ENCODE measurements at regions not wholly inside any gene's neighbourhood (a gene's known extent, or its start where the extent isn't known, plus 50 kb on each side); places are given as distances from the start of the nearest gene placed in this dataset.
"Not testable (repeated sequence)": the region's sequence is repeated elsewhere in the genome, so short reads cannot be mapped to it uniquely, and the experiment has no call there.

- H3K4me1 Mint-ChIP-seq: no peaks in the 10 kb centered on the region
- H3K4me3 Mint-ChIP-seq: no peak overlapping the region
- no peak for DNase-seq (ENCODE audit: low spot score in 2 of 2, unreplicated experiment in 2 of 2)
- H3K27ac Mint-ChIP-seq: no peak overlapping the region
- no peaks in the 10 kb centered on the region for H3K36me3 Mint-ChIP-seq
- peaks cover 5% of the 10 kb centered on the region for H3K27me3 Mint-ChIP-seq (ENCODE audit: low read depth)
- no peaks in the 10 kb centered on the region for H3K9me3 Mint-ChIP-seq
- no peak for TF ChIP-seq CTCF (IDR thresholded peaks at IDR 0.05; ENCODE audit: unreplicated experiment)
Observed at GRCh38 chr1:157460381-157460780, 91.9 kb downstream of the FCRL5 start.

DNA sequence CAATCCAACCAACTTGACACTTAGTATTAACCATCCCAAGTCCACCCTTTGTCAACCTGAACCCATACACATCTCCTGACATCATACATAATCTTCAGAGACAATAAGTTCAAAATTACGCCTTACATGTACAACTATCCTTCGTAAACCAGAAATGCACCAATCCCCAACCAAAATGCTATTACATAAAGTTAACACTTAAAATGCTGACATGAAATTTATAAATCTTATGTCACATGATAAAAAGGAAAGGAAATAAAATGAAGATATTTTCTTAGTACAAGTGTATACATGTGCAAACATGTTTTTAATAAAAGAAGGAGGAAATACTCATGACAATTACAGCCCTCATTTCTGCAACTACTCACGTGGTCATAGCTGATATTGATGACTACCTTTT lies 95.0 kb downstream of the FCRL5 start:
- Mint-ChIP-seq H3K4me1 (no peaks in the 10 kb centered on the region), H3K27ac (no peak overlapping the region), H3K27me3 (ENCODE audit: low read depth) (peaks cover 5% of the 10 kb centered on the region), H3K9me3 (no peaks in the 10 kb centered on the region), H3K4me3 (no peak overlapping the region), H3K36me3 (no peaks in the 10 kb centered on the region)
- TF ChIP-seq CTCF (IDR thresholded peaks at IDR 0.05; ENCODE audit: unreplicated experiment): no peak
- no peak for DNase-seq (ENCODE audit: low spot score in 2 of 2, unreplicated experiment in 2 of 2)

DNA sequence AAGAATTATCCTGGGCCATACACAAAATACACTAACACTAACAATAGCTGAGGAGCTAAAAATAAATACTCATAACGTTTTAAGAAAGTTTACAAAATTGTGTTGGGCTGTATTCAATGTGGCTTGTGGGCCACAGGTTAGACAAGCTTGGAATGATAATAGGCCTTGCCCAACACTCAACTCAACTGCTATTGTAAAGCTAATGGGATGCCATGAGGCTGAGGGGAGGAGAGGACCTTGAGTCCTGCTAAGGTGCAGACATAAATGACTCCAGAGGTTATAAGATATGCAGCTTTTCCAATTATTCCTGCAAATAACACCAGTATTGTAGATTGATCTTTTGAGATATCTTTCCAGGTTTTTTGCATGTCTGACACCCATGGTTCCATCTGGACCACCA lies 97.0 kb downstream of the FCRL5 start:
- no peak for DNase-seq (ENCODE audit: low spot score in 2 of 2, unreplicated experiment in 2 of 2)
- Mint-ChIP-seq H3K9me3 (no peaks in the 10 kb centered on the region), H3K4me1 (peaks cover 9% of the 10 kb centered on the region), H3K4me3 (no peak overlapping the region), H3K36me3 (no peaks in the 10 kb centered on the region), H3K27me3 (ENCODE audit: low read depth) (peaks cover 5% of the 10 kb centered on the region), H3K27ac (no peak overlapping the region)
- no peak for TF ChIP-seq CTCF (IDR thresholded peaks at IDR 0.05; ENCODE audit: unreplicated experiment)

DNA sequence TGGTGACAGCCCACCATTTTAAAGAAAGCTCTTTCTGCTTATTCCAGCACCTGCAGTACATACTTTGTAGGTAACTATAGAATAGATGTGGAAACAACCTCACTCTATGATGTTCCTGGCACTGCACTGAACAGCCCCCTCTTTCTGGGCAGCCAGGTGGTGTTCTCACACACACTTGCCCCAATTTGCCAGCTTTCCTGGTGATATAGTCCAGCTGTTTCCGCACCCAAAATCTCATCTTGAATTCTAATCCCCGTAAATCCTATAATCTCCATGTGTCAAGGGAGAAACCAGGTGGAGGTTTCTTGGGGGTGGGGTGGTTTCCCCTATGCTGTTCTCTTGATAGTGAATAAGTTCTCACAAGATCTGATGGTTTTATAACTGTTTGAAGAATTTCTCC lies 102.2 kb downstream of the FCRL5 start:
- H3K36me3 Mint-ChIP-seq: no peaks in the 10 kb centered on the region
- no peak overlapping the region for H3K4me3 Mint-ChIP-seq
- H3K4me1 Mint-ChIP-seq: peaks cover 9% of the 10 kb centered on the region
- TF ChIP-seq CTCF (IDR thresholded peaks at IDR 0.05; ENCODE audit: unreplicated experiment): no peak
- no peak overlapping the region for H3K27ac Mint-ChIP-seq
- H3K9me3 Mint-ChIP-seq: no peaks in the 10 kb centered on the region
- DNase-seq (ENCODE audit: low spot score in 2 of 2, unreplicated experiment in 2 of 2): no peak
- H3K27me3 Mint-ChIP-seq (ENCODE audit: low read depth): no peaks in the 10 kb centered on the region

DNA sequence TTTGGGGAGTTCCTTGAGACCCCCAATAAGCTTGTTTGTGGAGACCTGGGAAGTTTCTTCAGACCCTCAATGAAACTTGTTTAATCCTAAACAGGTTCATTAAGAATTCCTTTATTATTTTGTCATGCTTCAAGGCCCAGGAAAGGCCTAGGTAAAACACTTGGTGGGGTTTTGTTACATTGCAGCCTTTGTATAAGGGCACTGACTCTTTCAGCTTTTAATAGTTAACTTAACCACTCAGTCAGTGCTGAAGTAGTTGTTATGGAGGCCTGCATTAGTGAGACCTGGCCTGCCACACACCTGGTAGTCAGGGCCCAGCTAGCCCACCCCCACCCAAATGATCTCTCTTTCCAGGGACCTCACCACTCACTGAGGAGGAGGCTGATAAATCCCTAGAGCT lies 103.7 kb downstream of the FCRL5 start:
- no peaks in the 10 kb centered on the region for H3K36me3 Mint-ChIP-seq
- H3K4me3 Mint-ChIP-seq: no peak overlapping the region
- TF ChIP-seq CTCF (IDR thresholded peaks at IDR 0.05; ENCODE audit: unreplicated experiment): no peak
- no peaks in the 10 kb centered on the region for H3K9me3 Mint-ChIP-seq
- no peak overlapping the region for H3K27ac Mint-ChIP-seq
- no peak for DNase-seq (ENCODE audit: low spot score in 2 of 2, unreplicated experiment in 2 of 2)
- no peaks in the 10 kb centered on the region for H3K27me3 Mint-ChIP-seq (ENCODE audit: low read depth)
- peaks cover 9% of the 10 kb centered on the region for H3K4me1 Mint-ChIP-seq

DNA sequence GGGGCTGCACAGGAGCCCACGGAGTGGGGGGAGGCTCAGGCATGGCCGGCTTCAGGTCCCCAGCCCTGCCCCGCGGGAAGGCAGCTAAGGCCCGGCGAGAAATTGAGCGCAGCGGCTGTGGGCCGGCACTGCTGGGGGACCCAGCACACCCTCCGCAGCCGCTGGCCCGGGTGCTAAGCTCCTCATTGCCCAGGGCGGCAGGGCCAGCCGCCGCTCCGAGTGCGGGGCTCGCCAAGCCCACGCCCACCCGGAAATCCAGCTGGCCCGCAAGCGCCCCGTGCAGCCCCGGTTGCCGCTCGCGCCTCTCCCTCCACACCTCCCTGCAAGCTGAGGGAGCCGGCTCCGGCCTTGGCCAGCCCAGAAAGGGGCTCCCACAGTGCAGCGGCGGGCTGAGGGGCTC lies 106.0 kb downstream of the FCRL5 start:
- H3K4me3 Mint-ChIP-seq; H3K36me3 Mint-ChIP-seq; H3K9me3 Mint-ChIP-seq; H3K27ac Mint-ChIP-seq; DNase-seq (ENCODE audit: low spot score in 2 of 2, unreplicated experiment in 2 of 2); H3K27me3 Mint-ChIP-seq (ENCODE audit: low read depth): not testable (repeated sequence)
- peaks cover 15% of the 10 kb centered on the region for H3K4me1 Mint-ChIP-seq

DNA sequence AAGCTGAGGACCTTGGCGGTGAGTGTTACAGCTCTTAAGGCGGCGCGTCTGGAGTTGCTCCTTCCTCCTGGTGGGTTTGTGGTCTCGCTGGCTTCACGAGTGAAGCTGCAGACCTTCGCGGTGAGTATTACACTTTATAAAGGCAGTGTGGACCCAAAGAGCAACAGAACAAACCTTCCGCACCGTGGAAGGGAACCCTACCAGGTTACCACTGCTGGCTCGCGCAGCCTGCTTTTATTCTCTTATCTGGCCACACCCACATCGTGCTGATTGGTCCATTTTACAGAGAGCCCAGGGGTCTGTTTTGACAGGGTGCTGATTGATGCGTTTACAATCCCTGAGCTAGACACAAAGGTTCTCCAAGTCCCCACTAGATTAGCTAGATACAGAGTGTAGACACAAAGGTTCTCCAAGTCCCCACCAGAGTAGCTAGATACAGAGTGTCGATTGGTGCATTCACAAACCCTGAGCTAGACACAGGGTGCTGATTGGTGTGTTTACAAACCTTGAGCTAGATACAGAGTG lies 106.6 kb downstream of the FCRL5 start:
- H3K9me3 Mint-ChIP-seq; H3K27ac Mint-ChIP-seq; H3K4me1 Mint-ChIP-seq; H3K27me3 Mint-ChIP-seq (ENCODE audit: low read depth); H3K36me3 Mint-ChIP-seq; H3K4me3 Mint-ChIP-seq; DNase-seq (ENCODE audit: low spot score in 2 of 2, unreplicated experiment in 2 of 2): not testable (repeated sequence)
